GM12891 (cell line): ENCODE measurements at regions not wholly inside any gene's neighbourhood (a gene's known extent, or its start where the extent isn't known, plus 50 kb on each side); places are given as distances from the start of the nearest gene placed in this dataset.

Source experiments
- POLR2A ChIP-seq: IDR thresholded peaks from 2 replicates; pipeline ENCODE4 v1.6.1; 2011; ENCODE audit warnings: low read depth, low read length, control low read depth
- POLR2AphosphoS5 ChIP-seq: IDR thresholded peaks from 2 replicates; pipeline ENCODE4 v1.6.1; 2011; ENCODE audit warnings: low read depth, low read length, control low read depth
- POU2F2 ChIP-seq: IDR thresholded peaks from 2 replicates; pipeline ENCODE4 v1.6.1; 2011; ENCODE audit warnings: low read depth, mild to moderate bottlenecking, control low read depth, low read length, moderate library complexity

DNA sequence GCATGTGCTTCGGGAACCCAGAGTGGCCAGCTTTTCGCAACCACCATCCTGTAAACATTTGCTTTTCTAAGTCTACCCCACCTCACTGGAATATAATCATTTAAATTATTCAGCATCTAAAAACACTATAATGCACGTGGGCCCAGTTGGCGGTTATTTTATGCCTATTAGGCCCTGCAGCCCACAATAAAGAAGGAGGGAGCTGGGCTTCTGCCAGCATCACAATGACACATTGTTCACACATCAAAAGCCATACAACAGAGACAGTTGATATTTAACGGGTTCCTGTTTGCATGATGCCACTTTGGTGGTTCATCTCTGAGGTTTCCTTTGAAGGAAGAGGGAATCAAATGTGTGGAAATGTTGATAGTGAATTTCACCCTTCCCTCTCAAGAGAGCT, 916.0 kb upstream of the CELF4 start:
- TF ChIP-seq POLR2A (no peak), POLR2AphosphoS5 (no peak), POU2F2 (no peak)
